CD4-positive, alpha-beta T cell treated with Interferon gamma for 1 hour (primary cell): ENCODE measurements at regions not wholly inside any gene's neighbourhood (a gene's known extent, or its start where the extent isn't known, plus 50 kb on each side); places are given as distances from the start of the nearest gene placed in this dataset.
"Not testable (repeated sequence)": the region's sequence is repeated elsewhere in the genome, so short reads cannot be mapped to it uniquely, and the experiment has no call there.

ENCODE experiments used
- DNase-seq: peaks from one replicate; pipeline ENCODE4 v3.0.0-alpha.2; 2020

- no peak for DNase-seq
Observed at GRCh38 chr3:81816473-81817250, 55.2 kb upstream of the GBE1 start.

GRCh38 chr3:81812098-81812497 is 50.7 kb upstream of the GBE1 start:
- not testable (repeated sequence) for DNase-seq
